Testis (tissue), 2 donors: ENCODE measurements at regions not wholly inside any gene's neighbourhood (a gene's known extent, or its start where the extent isn't known, plus 50 kb on each side); places are given as distances from the start of the nearest gene placed in this dataset.

Experiments used
- DNase-seq: peaks from one replicate; pipeline ENCODE4 v3.0.0-alpha.2; 2019
- H3K27ac ChIP-seq, 2 donors: fragments of 200-600 bp; sonication (generic); one replicate each; pipeline ENCODE4 v1.5.1; 2019
- H3K27me3 ChIP-seq: fragments of 200-600 bp; sonication (generic); one replicate; pipeline ENCODE4 v1.5.1; 2019
- H3K36me3 ChIP-seq: fragments of 200-600 bp; sonication (generic); one replicate; pipeline ENCODE4 v1.5.1; 2017; ENCODE audit warnings: low read depth; ENCODE audit errors: missing control alignments
- H3K4me1 ChIP-seq: fragments of 200-600 bp; sonication (generic); one replicate; pipeline ENCODE4 v1.5.1; 2019
- H3K4me3 ChIP-seq, 2 donors: fragments of 200-600 bp; sonication (generic); one replicate each; pipeline ENCODE4 v1.5.1; 2017 to 2019
- H3K9me3 ChIP-seq: fragments of 200-600 bp; sonication (generic); one replicate; pipeline ENCODE4 v1.5.1; 2017
- CTCF ChIP-seq, 3 experiments: fragments of 450-650 bp in 2 of 3; fragments of 200-600 bp in 1 of 3; sonication (generic) in 1 of 3; IDR thresholded peaks; one replicate each; pipeline ENCODE4 v1.5.1; 2016 to 2019; ENCODE audit warnings: antibody characterized with exemption in 3 of 3, mild to moderate bottlenecking in 2 of 3, moderate library complexity in 1 of 3
- POLR2A ChIP-seq: fragments of 450-650 bp; IDR thresholded peaks from one replicate; pipeline ENCODE4 v1.6.1; 2017; ENCODE audit warnings: antibody characterized with exemption, mild to moderate bottlenecking, moderate library complexity
- WGBS, 2 donors: methylation state at CpG; one replicate each; pipeline ENCODE4 v1.1.5; 2018; 5-methylcytosine and 5-hydroxymethylcytosine counted together
- intact Hi-C: fragments of 100-400 bp; cut with DNase I; formaldehyde crosslinking; loops from one replicate; pipeline ENCODE4 v1.15.1; 2023; ENCODE audit warnings: low total_unique reads

GRCh38 chrX:112266136-112266535 lies 183.6 kb upstream of the TRPC5 start:
- no peaks in the 10 kb centered on the region for H3K27me3 ChIP-seq
- intact Hi-C loops = no loop called here
- WGBS, 2 donors = 57 to 85% methylated on average over 2 of the region's 2 CpGs
- H3K4me3 ChIP-seq = no peak overlapping the region
- H3K27ac ChIP-seq = no peak overlapping the region
- H3K9me3 ChIP-seq = no peaks in the 10 kb centered on the region
- no peaks in the 10 kb centered on the region for H3K36me3 ChIP-seq
- H3K4me1 ChIP-seq = no peaks in the 10 kb centered on the region
- no peak for TF ChIP-seq POLR2A
- TF ChIP-seq CTCF (IDR thresholded peaks at IDR 0.05) = no peak
- no peak for DNase-seq

GRCh38 chrX:112259375-112259774 lies 176.8 kb upstream of the TRPC5 start:
- H3K27me3 ChIP-seq = no peaks in the 10 kb centered on the region
- 79% methylated on average over 3 of the region's 3 CpGs for WGBS, 2 donors
- DNase-seq = no peak

GRCh38 chrX:112254896-112255295 lies 172.3 kb upstream of the TRPC5 start:
- Histone ChIP-seq H3K4me1 (no peaks in the 10 kb centered on the region), H3K36me3 (no peaks in the 10 kb centered on the region), H3K9me3 (no peaks in the 10 kb centered on the region), H3K27me3 (no peaks in the 10 kb centered on the region), H3K4me3 (no peak overlapping the region), H3K27ac (no peak overlapping the region)
- no peak for DNase-seq
- 52 to 65% methylated on average over 2 of the region's 2 CpGs for WGBS, 2 donors
- TF ChIP-seq POLR2A (no peak), CTCF (IDR thresholded peaks at IDR 0.05) (no peak)
- intact Hi-C loops = no loop called here

More at GRCh38 chrX:112259375-112259774, 176.8 kb upstream of the TRPC5 start:
- Histone ChIP-seq H3K36me3 (no peaks in the 10 kb centered on the region), H3K4me3 (no peak overlapping the region), H3K4me1 (no peaks in the 10 kb centered on the region), H3K27ac (no peak overlapping the region), H3K9me3 (no peaks in the 10 kb centered on the region)
- no peak for TF ChIP-seq POLR2A
- TF ChIP-seq CTCF (IDR thresholded peaks at IDR 0.05) = no peak
- intact Hi-C loops = no loop called here

GRCh38 chrX:112247714-112248113 lies 165.1 kb upstream of the TRPC5 start:
- Histone ChIP-seq H3K27me3 (no peaks in the 10 kb centered on the region), H3K27ac (no peak overlapping the region), H3K36me3 (no peaks in the 10 kb centered on the region), H3K9me3 (no peaks in the 10 kb centered on the region), H3K4me1 (no peaks in the 10 kb centered on the region), H3K4me3 (no peak overlapping the region)
- 56 to 75% methylated on average over 1 of the region's 1 CpG for whole genome bisulfite sequencing, 2 donors
- TF ChIP-seq POLR2A (no peak), CTCF (IDR thresholded peaks at IDR 0.05) (no peak)
- intact Hi-C loops = no loop called here
- DNase-seq = no peak

GRCh38 chrX:112235547-112235946 lies 153.0 kb upstream of the TRPC5 start:
- no peaks in the 10 kb centered on the region for H3K9me3 ChIP-seq
- no peaks in the 10 kb centered on the region for H3K36me3 ChIP-seq
- no peak overlapping the region for H3K27ac ChIP-seq
- H3K27me3 ChIP-seq = no peaks in the 10 kb centered on the region
- TF ChIP-seq CTCF (IDR thresholded peaks at IDR 0.05) = no peak
- no peak for TF ChIP-seq POLR2A
- intact Hi-C loops = no loop called here
- DNase-seq = no peak
- no peaks in the 10 kb centered on the region for H3K4me1 ChIP-seq
- no peak overlapping the region for H3K4me3 ChIP-seq
